Eye (tissue), 1 donor: ENCODE measurements at regions not wholly inside any gene's neighbourhood (a gene's known extent, or its start where the extent isn't known, plus 50 kb on each side); places are given as distances from the start of the nearest gene placed in this dataset.
"Not testable (repeated sequence)": the region's sequence is repeated elsewhere in the genome, so short reads cannot be mapped to it uniquely, and the experiment has no call there.

ENCODE experiments used
- DNase-seq: peaks from one replicate; pipeline ENCODE4 v3.0.0-alpha.2; 2015

- not testable (repeated sequence) for DNase-seq
Measured at GRCh38 chr9:6103911-6104310, 88.5 kb upstream of the RANBP6 start.

DNA sequence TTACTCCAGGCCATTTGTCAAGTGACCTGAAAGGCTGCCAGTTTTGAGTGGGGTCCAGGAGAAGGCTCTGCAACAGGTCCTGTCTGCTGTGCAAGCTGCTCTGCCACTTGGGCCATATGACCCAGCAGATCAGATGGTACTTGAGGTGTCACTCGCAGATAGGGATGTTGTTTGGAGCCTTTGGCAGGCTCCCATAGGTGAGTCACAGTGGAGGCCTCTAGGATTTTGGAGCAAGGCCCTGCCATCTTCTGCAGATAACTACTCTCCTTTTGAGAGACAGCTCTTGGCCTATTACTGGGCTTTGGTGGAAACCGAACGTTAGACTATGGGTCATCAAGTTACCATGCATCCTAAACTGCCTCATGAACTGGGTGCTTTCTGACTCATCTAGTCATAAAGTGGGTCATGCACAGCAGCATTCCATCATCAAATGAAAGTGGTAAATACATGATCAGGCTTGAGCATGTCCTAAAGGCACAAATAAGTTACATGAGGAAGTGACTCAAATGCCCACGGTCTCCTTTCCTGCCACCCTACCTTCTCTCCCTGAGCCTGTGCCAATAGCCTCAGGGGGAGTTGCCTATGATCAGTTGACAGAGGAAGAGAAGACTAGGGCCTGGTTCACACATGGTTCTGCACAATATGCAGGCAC is 87.0 kb upstream of the RANBP6 start:
- not testable (repeated sequence) for DNase-seq

DNA sequence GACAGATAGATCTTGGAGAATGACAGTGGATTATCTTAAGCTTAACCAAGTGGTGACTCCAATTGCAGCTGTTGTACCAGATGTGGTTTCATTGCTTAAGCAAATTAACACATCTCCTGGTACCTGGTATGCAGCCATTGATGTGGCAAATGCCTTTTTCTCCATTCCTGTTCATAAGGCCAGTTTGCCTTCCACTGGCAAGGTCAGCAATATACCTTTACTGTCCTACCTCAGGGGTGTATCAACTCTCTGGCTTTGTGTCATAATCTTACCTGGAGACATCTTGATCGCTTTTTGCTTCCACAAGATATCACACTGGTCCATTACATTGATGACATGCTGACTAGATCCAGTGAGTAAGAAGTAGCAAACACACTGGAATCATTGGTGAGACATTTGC is 86.3 kb upstream of the RANBP6 start:
- not testable (repeated sequence) for DNase-seq

GRCh38 chr9:6099346-6099745 is 83.9 kb upstream of the RANBP6 start:
- DNase-seq, result not testable (repeated sequence)

- DNase-seq, result no peak
Measured at GRCh38 chr9:6098431-6098830, 83.0 kb upstream of the RANBP6 start.

DNA sequence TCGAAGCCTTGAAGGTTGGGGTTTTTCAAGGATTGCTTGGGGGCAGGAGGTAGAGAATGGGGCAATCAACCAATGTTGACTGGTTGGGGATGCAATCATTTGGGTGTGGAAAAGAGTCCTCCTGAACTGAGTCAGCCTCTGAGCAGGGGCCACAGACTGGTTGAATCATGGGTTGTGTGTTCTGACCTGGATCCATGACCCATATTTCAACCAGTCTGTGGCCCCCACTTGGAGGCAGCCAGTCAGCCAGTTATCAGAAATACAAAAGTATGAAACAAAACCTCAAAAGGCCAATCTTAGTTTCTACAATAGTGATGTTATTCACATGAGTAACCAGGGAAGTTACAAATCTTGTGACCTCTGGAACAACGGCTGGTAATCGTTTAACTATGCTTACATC is 81.4 kb upstream of the RANBP6 start:
- no peak for DNase-seq

DNA sequence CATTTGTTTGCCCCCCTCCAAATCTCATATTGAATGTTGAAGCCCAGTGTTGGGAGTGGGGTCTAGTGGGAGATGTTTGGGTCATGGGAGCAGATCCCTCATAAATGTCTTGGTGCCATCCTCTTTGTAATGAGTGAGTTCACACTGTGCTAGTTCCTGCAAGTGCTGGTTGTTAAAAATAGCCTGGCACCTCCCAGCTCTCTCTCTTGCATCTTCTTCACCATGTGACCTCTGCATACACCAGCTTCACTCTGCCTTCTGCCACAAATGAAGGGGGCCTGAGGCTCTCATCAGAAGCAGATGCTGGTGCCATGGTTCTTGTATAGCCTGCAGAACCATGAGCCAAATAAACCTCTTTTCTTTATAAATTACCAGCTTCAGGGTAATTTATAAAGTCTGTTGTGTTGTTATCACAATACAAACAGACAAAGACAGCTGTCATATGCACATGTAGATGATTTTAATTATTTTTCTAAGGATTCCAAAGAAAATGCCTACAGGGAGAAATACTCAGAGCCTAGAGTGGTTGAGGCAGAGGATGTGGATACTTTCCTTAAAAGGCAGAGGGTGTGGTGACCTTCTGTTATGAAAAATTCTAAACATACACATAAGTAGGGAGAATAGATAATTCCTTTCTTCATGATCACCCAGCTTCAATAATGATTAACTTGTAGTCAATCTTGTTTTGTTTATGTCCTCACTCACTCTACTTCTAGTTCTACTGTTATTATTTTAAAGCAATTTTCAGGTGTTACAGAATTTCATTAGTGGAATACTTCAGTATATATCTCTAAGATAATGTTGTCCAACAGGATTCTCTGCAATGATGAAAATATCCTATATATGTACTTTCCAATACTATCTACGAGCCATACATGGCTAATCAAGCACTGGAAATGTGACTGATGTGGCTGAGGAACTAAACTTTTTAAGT is 75.1 kb upstream of the RANBP6 start:
- no peak for DNase-seq

- no peak for DNase-seq
Measured at GRCh38 chr9:6089300-6089699, 73.9 kb upstream of the RANBP6 start.

DNA sequence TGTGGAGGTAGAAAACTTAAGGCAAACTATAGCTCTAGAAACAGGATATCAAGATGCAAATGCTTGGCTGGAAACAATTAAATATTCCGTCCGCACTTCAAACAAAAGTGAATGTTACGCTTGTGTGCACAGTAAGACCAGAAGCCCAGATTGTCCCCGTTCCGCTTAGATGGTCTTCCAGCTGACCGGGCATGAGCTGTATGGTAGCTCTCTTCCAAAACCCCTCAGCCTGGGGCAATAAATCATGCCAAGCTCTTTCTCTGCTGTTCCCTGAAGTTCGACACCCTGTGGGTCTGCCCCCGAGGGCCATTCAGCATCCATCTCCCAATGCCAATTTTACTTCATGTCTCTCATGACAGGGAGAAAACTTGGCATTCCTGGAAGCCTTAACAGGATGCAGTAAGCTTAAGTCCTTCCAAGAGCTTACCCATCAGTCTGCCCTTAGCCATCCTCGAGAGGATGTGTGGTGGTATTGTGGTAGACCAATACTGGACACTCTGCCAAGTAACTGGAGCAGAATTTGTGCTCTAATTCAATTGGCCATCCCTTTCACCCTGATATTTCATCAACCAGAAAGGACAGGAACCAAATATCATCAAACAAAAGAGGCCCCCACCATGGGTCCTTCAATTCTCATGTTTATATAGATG is 70.7 kb upstream of the RANBP6 start:
- no peak for DNase-seq

DNA sequence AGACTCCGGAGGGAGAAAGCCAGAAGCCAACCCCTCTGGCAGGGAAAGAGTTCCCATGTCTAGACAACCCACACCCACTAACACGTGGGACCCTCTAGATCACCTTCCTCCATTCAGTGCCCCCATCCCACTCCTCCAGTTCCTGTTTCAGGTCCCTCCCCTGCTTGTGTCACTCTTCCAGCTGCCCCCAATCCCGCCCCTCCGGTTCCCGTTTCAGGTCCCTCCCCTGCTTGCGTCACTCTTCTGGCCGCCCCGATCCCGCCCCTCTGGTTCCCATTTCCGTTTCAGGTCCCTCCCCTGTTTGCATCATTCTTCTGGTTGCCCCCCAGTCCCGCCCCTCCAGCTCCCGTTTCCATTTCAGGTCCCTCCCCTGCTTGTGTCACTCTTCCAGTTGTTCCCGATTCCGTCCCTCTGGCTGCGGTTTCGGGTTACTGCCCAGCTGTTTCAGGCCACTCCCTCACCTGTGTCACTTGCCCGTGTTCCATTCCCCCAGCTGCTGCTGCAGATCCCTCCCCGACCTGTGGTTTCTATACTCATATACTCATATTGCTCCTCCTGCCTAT is 64.8 kb upstream of the RANBP6 start:
- peak; percentile 91 for DNase-seq

DNA sequence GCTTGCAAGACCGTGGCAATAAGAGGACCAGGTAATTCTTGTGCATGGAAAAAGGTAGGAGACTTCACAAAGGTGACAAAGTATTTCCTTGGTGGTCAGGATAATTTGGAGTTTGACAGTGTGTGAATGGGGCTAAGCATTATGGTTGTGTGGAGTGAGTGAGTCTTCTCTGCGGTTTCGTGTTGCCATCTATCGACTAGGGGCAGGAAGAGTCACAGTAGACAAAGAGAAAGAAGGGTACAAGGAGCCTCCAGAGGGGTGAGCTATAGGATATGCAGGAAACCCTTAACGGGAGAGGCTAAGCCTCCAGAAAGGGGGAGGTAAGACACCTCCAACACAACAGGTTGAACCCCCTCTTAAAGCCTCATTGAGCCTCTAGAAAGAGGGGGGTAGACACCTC is 64.0 kb upstream of the RANBP6 start:
- no peak for DNase-seq

GRCh38 chr9:6078382-6079105 is 63.1 kb upstream of the RANBP6 start:
- no peak for DNase-seq

DNA sequence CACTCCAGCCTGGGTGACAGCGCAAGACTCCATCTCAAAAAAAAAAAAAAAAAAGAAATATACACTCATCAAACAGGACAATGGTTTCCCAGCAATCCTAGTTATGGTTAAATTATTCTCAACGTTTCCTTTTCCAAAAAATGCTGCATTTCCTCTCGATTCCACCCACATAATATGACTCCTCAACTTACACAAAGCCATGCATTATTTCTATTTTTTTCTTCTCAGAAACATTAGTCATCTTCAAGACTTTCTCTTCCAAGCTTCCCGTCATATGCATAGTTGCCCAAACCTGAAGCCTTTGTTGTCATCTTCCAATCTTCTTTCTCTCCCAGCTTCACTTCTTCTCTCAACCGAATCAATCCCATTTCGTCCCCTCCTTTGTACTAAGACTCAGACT is 61.4 kb upstream of the RANBP6 start:
- no peak for DNase-seq

GRCh38 chr9:6073731-6074130 is 58.3 kb upstream of the RANBP6 start:
- no peak for DNase-seq

DNA sequence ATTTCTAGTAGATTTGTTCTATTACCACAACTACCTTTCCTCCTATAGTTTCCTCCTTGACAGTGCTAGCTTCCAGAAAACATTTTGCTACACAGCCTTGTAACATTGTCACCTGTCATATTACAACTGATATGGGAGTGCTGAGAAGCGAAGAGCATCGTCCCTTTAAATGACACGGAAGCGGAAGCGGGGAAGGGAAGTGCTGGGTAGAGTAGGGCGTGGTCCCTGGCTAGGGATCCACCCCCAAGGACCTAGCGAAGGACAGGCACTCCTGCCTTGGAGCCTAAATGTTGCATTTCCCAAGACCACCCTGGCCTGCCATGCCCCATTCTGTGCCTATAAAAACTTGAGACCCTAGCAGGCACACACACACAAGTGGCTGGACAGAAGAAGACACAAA is 57.4 kb upstream of the RANBP6 start:
- DNase-seq, result no peak

- DNase-seq, result no peak
Measured at GRCh38 chr9:6072453-6072852, 57.0 kb upstream of the RANBP6 start.

- DNase-seq, result no peak
Measured at GRCh38 chr9:6068983-6069382, 53.6 kb upstream of the RANBP6 start.

GRCh38 chr9:6067426-6067825 is 52.0 kb upstream of the RANBP6 start:
- DNase-seq, result no peak
